ENCODE measurements at regions not wholly inside any gene's neighbourhood (a gene's known extent, or its start where the extent isn't known, plus 50 kb on each side); places are given as distances from the start of the nearest gene placed in this dataset.

DNA sequence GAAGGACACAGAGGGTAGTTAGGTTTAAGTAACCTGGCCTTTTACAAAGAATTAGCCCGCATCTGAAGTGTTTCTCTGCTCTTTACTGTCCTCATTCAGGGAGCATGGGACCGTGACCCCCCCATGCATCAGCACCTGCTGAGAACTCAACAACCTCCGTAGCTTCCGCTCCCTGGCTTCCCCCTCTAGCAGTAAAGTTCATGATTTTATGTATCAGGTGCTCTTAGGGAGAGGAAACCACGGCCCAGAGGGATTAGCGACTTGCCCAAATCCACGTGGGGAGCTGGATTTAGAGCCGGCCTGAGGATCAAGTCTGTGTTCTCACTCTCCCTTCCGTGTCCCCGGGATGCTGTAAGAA is 284.6 kb upstream of the GATB start:
- H3K4me3 ChIP-seq (ENCODE audit: low read length), result no peak overlapping the region
- DNase-seq (ENCODE audit: low read depth), result no peak
- TF ChIP-seq, protein P1, sequence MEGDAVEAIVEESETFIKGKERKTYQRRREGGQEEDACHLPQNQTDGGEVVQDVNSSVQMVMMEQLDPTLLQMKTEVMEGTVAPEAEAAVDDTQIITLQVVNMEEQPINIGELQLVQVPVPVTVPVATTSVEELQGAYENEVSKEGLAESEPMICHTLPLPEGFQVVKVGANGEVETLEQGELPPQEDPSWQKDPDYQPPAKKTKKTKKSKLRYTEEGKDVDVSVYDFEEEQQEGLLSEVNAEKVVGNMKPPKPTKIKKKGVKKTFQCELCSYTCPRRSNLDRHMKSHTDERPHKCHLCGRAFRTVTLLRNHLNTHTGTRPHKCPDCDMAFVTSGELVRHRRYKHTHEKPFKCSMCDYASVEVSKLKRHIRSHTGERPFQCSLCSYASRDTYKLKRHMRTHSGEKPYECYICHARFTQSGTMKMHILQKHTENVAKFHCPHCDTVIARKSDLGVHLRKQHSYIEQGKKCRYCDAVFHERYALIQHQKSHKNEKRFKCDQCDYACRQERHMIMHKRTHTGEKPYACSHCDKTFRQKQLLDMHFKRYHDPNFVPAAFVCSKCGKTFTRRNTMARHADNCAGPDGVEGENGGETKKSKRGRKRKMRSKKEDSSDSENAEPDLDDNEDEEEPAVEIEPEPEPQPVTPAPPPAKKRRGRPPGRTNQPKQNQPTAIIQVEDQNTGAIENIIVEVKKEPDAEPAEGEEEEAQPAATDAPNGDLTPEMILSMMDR (IDR thresholded peaks at IDR 0.05; ENCODE audit: insufficient read depth, low read depth, low read length, missing control alignments), result no peak

DNA sequence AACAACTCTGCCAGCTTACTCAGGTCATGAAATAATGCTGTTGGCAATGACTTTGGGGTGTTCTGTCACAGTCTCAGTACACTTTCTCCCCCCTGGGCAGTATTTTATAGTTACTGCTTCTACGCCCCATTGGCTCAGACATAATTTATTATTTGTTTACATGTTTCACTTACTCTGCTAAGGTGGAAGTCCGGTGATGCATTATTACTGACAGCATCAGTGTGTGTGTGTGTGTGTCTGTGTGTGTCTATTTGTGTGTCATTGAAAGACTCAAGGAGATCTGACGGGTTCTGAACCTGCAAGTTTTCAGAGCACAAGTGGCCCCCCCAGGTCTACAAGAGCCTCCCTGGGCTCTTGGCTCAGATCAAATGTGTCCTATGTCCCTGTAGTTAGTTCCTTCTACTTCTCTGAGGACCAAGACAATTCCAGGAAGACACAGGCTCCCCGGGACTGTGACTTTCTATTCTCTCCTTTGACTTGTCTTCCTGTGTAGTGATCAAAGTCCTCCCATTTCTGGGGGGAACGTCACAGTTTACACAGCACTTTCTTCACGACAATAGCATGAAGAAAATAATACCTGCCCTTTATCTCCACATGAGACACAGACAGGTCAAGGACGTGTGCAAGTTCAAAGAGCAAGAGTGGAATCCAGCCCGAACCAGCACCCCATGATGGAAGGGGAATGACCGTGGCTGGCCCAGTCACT is 283.7 kb upstream of the GATB start:
- no peak for DNase-seq (ENCODE audit: low read depth)
- TF ChIP-seq, protein P1 (IDR thresholded peaks at IDR 0.05; ENCODE audit: insufficient read depth, low read depth, low read length, missing control alignments), result no peak
- H3K4me3 ChIP-seq (ENCODE audit: low read length), result no peak overlapping the region

DNA sequence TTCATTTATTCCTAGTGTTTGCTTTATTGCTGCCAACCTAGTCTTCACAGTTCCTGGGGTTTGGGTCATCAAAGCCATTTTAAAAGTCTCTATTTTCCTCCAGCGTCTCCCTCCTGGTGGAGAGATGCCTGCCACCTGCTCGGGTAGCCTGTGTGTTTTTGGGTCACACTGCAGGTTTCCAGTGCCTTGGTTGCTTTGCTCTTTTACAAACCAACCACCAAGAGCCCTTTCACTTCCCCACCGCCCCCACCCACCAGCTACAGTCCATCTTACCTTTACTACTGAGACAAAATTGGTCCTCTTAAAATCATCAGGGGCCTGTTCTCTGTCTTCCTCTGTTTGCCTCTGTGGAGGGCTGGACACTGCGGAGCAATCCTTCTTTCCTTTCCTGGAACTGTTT is 280.5 kb upstream of the GATB start:
- DNase-seq (ENCODE audit: low read depth), result no peak
- no peak overlapping the region for H3K4me3 ChIP-seq (ENCODE audit: low read length)
- TF ChIP-seq, protein P1 (IDR thresholded peaks at IDR 0.05; ENCODE audit: insufficient read depth, low read depth, low read length, missing control alignments), result no peak

DNA sequence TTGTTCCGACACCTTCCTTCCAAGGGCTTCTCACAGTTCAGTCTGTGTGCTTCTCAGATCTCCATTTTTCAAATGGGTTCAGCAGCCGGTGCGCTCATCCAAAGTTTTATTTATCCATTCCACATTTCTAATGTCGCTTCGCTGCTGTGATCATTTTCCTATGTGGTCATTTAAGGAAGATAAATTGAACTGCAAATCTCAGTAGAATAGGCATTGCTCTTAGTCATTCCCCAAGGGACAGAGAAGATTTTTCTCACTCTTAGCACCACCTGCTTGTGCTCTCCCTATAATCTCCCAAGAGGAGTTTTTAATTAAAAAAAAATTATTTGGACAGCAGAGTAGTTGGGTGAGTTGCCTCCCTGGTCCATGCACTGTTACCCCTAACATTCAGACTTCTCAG is 278.9 kb upstream of the GATB start:
- TF ChIP-seq, protein P1 (IDR thresholded peaks at IDR 0.05; ENCODE audit: insufficient read depth, low read depth, low read length, missing control alignments), result no peak
- DNase-seq (ENCODE audit: low read depth), result no peak
- H3K4me3 ChIP-seq (ENCODE audit: low read length), result no peak overlapping the region

DNA sequence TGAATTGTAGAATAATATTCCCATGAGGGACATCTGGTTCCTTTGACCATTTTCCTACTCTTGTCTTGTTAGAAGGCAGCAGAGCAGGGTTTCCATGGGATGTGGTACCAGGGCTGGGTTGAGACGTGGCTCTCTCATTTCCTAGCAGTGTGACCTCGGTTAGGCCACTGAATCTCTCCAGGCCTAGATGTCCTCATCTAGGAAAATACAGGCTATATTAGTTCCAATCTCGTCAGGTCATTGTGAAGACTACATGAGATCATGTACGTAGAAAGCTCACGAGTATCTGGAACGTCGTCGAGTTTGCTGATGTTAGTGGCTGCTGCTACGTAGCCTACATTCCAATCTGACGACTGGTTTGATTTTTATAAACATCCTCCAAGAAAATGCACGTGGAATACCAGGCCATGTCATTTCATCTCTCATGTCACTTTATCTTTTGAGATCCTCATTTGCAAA is 278.2 kb upstream of the GATB start:
- DNase-seq (ENCODE audit: low read depth), result peak; percentile 2
- no peak overlapping the region for H3K4me3 ChIP-seq (ENCODE audit: low read length)
- TF ChIP-seq, protein P1 (IDR thresholded peaks at IDR 0.05; ENCODE audit: insufficient read depth, low read depth, low read length, missing control alignments), result no peak

DNA sequence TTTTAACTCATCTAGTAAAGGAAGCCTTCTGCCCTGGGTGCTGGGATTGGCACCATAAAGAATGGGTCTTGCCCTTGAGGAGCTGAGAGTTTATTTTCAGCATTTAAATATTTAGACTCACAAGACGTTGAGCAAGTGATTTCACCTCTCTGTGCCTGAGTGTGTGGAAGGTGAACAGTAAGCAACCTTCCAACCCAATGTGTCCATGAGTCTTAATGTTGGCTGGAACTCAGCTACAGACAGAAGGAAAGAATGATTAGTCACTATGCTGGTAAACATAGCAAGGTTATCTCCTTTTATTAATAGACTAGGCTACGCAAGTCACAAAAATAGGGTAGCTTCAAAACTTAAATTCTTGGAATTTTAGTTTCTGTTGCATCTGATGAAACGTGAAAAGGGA is 277.4 kb upstream of the GATB start:
- DNase-seq (ENCODE audit: low read depth), result peak; percentile 42
- H3K4me3 ChIP-seq (ENCODE audit: low read length), result no peak overlapping the region
- TF ChIP-seq, protein P1 (IDR thresholded peaks at IDR 0.05; ENCODE audit: insufficient read depth, low read depth, low read length, missing control alignments), result no peak

DNA sequence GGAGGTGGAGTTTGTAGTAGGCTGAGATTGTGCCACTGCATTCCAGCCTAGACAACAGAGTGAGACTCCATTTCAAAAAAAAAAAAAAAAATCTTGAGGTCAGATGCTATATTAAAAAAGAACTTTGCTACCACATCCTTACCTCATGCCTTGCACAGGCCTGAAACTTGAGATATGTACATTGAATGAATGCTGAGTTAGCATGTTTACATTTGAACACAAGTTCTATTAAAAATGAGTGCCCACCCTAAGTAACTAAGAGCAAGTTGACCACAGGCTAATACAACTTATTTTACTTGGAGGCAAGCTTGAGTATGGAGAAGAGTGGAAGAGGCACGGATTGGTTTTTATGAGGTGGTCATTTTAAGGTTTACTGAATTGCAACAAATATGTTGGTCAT is 276.6 kb upstream of the GATB start:
- H3K4me3 ChIP-seq (ENCODE audit: low read length), result no peak overlapping the region
- TF ChIP-seq, protein P1 (IDR thresholded peaks at IDR 0.05; ENCODE audit: insufficient read depth, low read depth, low read length, missing control alignments), result no peak
- no peak for DNase-seq (ENCODE audit: low read depth)

Data from epithelial cell of esophagus (primary cell).